GM21717 (cell line): ENCODE measurements at regions not wholly inside any gene's neighbourhood (a gene's known extent, or its start where the extent isn't known, plus 50 kb on each side); places are given as distances from the start of the nearest gene placed in this dataset.

Experiments
- ATAC-seq: cut with Tn5 transposase; IDR thresholded peaks from one replicate; pipeline ENCODE4 v1.9.1; 2021; ENCODE audit warnings: mild to moderate bottlenecking, moderate library complexity; ENCODE audit not compliant: unreplicated experiment

DNA sequence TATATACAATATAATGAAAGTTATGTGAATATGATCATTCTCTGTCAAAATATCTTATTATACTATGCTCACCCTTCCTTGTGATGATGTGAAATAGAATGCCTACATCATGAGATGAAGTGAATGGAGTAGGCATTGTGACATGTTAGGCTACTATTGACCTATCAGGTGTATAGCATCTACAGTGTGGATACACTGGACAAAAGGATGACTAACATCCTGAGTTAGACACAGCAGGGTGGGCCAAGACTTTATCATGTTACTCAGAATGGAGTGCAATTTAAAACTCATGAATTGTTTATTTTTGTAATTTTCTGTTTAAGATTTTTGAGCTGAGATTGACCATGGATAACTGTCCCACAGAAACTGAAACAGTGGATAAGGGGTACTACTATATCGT, 53.4 kb upstream of the NAV3 start:
- no peak for ATAC-seq

DNA sequence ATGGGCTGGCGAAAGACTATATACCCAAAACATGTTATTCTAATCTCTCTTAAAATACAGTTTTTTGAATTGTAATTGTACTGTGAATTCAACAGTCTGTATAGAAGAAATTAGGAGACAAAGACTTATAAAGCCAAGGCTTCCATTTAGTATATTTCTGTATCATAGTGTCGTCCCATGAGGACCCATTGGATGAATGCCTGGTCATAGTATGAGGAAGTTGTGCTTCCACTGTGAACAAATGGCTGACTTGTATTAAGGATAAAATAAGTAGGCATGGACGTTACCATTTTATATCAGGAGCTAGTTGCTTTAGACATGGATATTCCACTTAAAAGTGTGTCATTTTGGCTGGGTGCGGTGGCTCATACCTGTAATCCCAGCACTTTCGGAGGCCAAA, 55.9 kb upstream of the NAV3 start:
- ATAC-seq: no peak

DNA sequence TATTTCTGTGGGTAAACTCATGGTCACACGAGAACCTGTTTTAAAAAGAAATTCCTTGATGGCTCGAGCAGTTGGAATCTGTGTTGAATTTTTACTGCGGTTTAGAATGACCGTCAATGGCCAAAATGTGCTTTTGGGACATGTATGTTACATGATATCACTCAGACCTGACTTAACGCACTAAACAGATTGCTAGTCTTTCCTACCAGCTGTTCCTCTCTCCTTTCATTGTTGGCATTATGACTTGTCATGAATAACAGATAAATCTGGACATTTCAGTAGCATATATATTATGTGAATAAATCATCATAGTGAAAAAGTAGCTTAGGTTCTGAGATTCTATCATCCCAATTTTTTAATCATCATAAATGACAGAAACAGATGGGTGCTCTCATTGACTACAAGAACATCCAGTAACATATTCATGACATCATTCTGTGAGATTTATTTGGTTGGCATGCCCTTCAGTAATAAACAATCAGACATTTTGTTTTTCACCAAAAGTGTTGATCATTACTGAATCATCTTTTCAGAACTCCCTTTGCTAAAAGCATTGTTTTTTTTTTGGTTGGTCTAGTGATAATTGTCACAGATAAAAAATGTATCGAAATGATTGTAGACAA, 57.9 kb upstream of the NAV3 start:
- ATAC-seq: no peak

DNA sequence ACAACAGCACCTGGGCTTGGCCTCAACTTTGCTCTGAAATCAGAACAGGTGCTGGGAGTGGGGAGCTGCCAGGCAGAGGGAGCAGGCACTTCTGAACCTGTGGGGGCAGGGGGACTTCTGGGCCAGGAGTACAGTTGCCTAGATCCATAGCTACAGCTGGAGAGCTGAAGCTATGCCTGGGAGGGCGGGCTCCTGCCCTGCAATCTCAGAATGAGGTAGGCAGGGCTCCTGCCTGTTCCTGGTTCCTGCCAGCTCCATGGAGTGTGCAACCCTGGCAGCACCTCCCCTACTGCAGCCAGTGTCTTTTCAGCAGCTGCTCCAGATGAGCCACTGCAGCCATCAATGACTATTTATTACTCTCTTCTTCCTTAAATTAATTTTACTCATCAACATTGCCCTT, 62.1 kb upstream of the NAV3 start:
- ATAC-seq: no peak

DNA sequence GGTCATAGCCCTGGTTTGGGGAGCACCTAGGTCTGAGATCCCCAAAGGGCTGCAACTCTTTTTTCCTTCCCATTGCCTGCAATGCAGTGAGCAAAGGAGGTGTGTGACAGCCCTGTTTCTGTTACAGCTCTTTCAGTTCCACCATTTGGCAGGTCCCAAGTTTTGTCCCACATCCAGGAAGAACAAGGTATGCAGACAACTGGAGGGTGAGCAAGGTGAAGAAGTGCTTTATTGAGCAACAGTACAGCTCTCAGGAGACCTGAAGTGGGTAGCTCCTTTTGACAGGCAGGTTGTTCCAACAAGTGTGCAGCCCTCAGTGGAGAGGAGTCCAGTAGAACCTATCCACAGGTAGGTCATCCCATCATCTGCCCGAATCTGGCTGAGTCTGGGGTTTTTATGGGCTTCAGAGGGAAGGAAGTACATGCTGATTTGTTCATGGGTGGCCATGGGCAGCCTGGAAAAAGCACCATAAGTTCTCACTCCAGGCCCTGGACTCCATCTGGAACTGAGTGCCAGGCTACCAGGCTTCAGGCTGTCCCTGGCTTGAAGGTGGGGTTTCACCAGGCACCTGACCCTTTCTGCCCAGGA, 62.8 kb upstream of the NAV3 start:
- ATAC-seq: no peak

DNA sequence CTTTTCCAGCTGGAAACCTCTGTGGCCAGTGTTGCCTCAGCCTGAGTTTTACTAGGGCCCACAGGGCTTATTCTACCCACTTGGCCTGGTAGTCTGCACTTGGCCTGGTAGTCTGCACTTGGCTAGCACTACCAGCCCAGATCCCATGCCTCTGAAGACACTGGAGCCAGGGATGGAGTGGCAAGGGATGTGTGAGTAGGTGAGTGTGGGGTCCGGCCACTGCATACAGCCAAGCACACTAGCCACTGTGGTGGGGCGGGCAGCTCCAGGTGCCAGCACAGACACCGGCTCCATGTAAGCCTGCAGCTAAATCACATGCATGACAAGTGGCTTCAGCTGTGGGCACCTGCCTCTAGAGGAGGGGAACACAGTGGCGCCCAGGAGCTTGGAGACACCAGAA, 63.4 kb upstream of the NAV3 start:
- no peak for ATAC-seq

DNA sequence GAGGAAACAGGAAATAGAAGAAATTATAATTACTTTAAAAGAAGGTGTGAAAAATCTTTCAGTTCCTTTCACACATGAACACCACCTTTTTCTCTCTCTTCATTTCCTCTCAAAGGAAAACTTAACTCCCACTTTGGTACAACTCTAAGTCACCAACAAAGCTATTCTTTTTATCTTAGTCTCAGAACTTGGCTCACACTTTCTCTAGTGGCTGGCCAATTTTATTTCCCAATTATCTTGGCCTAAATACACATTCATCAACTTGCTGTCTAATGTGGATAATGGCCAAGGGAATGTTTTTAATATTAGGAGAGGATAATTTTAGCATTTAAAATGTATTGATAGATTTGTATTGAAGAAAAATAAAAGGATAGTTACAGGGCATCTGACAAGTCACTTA, 64.5 kb upstream of the NAV3 start:
- no peak for ATAC-seq

DNA sequence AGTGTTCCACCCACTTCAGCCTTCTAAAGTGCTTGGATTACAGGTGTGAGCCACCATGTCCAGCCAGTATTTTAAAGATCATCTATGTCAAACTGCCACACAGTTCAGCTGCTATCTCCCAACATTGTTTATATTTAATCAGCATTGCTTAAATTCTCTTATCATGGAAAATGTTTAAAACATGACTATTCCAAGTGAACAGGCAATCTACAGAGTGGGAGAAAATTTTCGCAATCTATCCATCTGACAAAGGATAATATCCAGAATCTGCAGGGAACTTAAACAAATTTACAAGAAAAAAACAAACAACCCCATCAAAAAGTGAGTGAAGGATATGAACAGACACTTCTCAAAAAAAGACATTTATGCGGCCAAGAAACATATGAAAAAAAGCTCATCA, 69.4 kb upstream of the NAV3 start:
- ATAC-seq: no peak

DNA sequence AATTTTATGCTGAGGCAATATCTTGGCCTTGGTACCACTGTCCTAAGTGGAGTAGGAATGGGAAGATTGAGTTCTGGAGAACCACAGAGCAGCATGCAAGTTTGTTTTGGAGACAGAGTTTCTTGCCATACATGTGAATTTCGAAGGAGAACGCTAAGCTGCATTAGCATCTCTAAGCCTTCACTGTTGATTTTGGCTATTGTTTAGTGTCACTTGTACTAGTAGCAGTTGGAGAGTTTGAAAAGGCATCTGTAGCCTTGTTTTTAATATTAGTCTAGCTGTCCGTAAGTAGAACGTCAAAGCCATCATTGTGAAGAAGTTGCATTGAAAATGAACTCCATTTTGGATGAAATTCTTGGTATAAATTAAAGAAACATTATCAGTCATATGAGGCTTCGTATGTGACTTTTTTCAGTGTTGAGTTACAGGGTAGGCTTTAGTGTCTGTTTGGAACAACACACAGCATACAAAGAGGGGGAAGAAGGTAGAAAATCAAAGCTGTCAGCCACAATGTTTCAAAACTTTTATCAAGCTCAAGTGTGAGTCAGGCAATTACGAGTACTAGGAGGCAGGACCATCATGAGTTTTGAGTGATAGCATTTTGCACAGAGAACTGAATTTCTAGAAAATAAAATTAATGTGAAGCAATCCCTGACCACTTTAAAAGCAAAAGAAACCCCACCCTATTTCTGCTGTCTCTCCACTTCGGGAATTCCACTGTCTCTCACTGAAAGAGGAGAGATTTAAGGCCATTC, 70.2 kb upstream of the NAV3 start:
- no peak for ATAC-seq

DNA sequence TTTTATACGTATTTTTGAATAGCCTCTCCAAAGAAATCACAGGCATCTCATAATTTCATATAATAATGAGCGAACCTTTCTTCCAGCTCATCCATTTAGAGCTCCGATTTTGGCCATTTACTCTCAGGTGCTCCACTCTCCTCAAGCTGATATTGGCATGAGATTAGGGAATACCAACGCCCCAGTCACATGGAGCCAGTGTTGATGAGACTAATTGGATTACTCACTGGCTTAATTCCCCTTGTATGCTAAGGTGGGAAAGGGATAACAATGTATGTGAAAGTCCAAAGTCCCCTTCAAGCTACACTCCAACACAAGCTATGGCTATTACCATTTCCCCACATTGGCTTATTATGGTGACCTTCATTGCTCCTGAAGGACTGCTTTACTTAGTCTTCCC, 76.6 kb upstream of the NAV3 start:
- ATAC-seq: no peak

DNA sequence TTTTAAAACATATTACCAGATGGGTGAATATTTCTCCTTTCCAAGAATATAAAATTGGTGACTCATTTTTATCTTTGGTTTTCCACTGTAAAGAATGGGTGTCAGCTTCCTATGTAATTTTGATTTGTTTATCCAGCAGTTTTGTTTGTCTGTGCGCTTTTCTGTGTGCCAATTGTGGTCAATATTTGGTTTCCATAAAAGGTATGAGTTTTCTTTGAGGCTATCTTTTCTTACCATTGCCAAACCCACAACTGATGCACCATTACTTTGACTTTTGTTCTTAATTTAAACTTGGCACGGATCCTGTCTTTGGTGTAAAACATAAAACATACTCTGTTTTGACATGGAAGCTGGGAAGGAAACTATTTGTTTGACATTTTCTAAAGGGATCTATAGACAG, 78.8 kb upstream of the NAV3 start:
- ATAC-seq: no peak

DNA sequence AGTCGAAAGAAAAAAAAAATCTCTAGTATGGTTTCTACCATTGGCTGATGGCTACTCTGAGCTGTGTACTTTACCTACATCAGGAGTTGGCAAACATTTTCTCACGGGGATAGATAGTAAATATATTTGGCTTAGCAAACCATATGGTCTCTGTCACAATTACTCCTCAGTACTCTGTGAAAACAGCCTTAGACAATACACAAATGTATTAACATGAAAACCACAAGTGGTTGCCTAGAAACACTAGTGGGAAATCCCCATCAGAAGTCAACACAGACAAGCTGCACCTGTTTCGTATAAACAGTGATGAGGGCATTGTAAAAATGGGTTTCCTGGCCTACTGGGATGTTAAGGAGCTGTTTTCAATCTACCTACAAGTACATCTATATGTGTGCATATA, 84.6 kb upstream of the NAV3 start:
- peak; percentile 100 for ATAC-seq

DNA sequence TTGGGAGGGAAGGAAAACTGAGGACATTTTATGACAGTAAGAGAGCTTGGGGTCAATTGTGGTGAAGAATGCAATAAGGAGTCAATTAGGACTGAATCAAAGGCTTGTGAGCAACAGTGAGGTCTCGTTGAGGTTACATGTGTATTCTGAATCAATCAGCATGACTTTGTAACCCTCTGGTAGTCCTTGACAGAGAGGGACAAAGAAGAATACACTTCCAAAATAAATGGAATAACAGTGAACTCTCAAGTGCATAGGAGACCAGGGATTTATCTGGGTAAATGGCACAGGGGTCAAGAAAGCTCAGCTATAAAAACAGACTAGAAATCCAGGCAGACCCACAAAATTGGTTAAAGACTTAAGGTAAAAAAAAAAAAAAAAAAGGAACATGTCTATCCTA, 85.1 kb upstream of the NAV3 start:
- no peak for ATAC-seq

DNA sequence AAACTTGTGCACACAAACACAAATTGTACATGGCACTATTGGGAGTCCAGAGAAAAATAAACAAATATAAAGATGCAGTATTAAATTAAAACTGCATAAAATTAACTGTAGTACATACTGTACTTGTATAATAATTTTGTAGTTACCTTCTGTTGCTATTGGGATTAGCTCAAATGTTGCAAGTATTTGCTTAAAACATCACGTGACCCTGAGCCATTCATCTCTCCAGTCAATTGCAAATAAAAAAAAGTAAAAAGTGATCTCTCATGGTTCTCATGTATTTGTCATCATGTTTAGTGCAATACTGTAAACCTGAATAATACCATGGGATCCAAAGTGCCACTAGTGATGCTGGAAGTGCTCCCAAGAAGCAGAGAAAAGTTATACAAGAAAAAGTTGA, 88.1 kb upstream of the NAV3 start:
- ATAC-seq: no peak

DNA sequence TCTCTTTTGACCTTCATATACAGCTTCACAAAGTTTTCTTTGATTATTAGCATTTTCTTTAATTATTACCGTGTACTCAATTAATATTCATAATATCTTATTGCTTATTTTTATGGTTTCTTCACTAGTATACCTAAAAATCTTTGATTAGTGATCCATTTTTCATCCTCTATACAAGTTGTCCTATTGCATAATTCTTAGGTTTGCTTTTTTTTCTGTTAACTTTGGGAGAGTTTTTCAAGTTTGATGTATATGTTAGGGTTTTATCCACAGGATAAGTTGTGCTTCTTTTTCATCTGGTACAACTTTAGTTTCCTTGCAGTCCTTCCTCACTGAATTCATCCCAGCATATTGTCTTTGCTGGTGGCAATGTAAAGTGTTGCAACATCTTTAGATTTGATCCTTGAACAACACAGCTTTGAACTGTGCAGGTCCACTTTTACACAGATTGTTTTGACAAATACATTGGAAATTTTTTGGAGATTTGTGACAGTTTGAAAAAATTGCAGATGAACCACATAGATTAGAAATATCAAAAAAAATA, 88.6 kb upstream of the NAV3 start:
- no peak for ATAC-seq

DNA sequence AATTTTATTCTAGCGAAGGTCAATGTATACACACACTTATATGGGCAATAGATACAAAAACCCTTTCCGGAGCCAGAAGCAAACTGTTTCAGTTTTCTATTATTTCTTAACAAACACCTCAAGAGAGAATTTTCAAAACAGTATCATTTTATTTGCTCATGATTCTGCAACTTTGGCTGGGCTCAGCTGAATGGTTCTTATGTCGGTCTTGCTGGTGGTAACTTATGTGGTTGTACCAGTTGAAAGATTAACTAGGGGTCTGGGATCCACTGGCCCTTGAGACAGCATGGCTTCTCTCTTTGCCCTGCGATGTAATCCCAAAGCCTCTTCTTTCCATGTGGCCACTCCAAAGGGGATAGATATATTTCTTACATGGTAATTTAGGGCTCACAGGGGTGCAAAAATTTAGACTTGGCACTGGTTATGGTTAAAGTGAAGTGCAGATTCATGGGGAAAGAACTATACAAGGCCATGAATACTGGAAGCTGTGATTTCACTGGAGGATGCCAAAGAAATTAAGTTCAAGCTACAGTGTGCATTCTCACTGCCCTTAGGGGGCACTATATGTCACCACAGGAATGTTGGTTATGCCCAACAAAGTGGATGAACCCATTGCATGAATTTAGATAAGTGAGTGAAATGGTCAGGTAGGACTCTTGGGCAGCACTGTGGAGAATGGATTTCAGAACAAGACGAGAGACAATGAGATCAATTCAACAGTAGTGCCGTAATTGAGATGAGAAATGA, 94.3 kb upstream of the NAV3 start:
- no peak for ATAC-seq

DNA sequence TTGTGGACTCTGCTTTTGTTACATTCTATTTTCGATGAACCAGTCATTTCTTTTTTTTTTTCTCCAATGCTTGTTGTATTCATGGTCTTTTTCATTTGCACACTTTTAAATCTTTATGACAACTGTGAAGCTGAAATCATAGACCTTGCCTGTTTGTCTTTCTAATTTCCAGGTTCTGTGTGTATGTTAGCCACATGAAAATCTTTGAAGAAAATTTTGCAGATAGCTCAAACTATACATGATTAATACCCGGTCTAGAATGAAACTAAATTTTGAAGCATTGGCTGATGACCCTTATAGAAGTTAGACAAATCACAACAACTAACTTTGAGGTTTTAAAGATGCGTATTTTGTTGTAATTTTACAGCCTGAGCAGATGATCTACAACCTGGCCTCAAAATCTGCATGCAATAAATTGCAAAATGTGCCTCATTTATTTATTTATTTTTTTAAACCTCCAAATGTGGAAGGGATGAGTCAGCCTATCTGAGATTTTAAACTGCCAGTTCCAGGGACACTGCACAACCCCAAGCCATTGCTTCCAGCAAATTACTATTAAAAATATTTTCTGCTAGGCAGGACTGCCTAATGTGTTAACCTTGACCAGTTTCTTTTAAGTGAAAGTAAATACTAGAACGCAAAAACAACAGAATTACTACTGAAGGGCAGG, 96.3 kb upstream of the NAV3 start:
- ATAC-seq: no peak

DNA sequence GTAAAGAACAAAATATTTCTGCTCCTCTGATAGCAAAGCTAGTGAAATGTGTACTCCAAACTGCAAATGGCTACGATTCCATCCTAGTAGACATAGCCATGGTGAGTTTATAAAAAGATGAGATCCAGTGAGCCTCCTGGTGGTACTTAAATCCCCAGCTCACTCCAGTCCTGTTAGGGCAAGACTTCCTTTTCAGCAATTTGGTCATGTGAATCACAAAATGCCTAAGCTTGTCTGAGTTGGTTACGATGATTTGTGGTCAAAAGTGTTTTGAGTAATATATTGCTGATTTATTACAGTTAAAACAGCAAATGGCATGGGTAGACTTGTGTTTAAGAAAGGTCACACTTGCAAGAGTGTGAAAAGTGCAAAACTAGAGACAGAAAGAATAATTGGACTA, 102.7 kb upstream of the NAV3 start:
- no peak for ATAC-seq

DNA sequence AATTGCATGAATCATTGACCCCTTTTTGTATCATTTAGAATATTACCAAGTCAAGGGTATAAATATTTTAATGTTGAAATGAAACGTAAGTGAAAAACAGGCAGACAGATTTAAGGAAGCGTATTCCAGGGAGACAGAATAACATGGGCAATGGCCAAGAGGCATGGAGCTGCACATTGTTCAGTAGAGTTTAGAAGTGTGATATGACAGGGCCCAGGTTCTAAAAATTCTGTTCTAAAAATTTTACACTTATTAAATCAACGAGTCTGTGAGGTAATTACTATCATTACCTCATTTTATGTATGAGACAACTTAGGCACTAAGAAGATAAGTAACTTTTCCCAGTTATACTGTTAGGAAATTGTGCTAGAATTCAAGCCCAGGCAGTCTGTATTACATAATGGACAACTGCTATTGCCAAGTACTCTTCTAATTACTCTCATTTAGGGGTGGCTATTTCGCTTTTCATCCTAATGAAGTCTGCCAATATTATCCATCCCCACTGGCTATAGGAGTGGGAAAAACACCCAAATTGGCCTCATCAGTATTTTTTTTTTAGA, 103.2 kb upstream of the NAV3 start:
- no peak for ATAC-seq

DNA sequence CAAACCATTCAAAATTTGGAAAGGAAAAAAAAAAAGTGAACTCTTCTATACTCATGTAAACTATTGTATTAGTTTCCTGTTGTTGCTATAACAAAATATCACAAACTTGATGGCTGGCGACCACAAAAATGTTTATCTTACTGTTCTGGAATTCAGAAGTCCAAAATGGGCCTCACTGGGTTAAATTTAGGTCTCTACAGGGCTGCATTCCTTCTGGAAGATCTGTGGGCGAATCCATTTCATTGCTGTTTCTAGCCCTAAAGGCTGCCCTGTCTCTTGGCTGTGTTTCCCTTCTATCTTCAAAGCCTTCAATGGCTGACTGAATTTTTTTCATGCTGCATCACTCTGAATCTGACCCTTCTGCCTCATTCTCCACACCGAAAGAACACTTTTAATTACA, 105.1 kb upstream of the NAV3 start:
- no peak for ATAC-seq
